Hepatocyte (in vitro differentiated cells): ENCODE measurements at regions not wholly inside any gene's neighbourhood (a gene's known extent, or its start where the extent isn't known, plus 50 kb on each side); places are given as distances from the start of the nearest gene placed in this dataset.

ENCODE experiments used
- DNase-seq: peaks from one replicate; pipeline ENCODE4 v3.0.0-alpha.2; 2016; ENCODE audit warnings: low spot score
- H2AFZ ChIP-seq: fragments of 200-600 bp; sonication (generic); 2 replicates; pipeline ENCODE4 v1.6.0; 2016; ENCODE audit warnings: antibody characterized with exemption, mild to moderate bottlenecking
- H3K27ac ChIP-seq: fragments of 200-600 bp; sonication (generic); 2 replicates; pipeline ENCODE4 v1.5.1; 2016; ENCODE audit warnings: mild to moderate bottlenecking
- H3K27me3 ChIP-seq: fragments of 200-600 bp; sonication (generic); 2 replicates; pipeline ENCODE4 v1.6.1; 2016
- H3K36me3 ChIP-seq: fragments of 200-600 bp; sonication (generic); replicated peaks from 2 replicates; pipeline ENCODE4 v1.5.1; 2016; ENCODE audit warnings: low read depth; ENCODE audit not compliant: insufficient read depth
- H3K4me1 ChIP-seq: fragments of 200-600 bp; sonication (generic); 2 replicates; pipeline ENCODE4 v1.5.1; 2016; ENCODE audit warnings: mild to moderate bottlenecking, moderate library complexity; ENCODE audit not compliant: insufficient read depth
- H3K4me2 ChIP-seq: fragments of 200-600 bp; sonication (generic); 2 replicates; pipeline ENCODE4 v1.6.0; 2016
- H3K4me3 ChIP-seq: fragments of 200-600 bp; sonication (generic); 2 replicates; pipeline ENCODE4 v1.5.1; 2016; ENCODE audit warnings: mild to moderate bottlenecking
- H3K79me2 ChIP-seq: fragments of 200-600 bp; sonication (generic); 2 replicates; pipeline ENCODE4 v1.6.0; 2017; ENCODE audit warnings: mild to moderate bottlenecking
- H3K9me2 ChIP-seq: fragments of 200-600 bp; sonication (generic); replicated peaks from 2 replicates; pipeline ENCODE4 v1.6.0; 2017; ENCODE audit warnings: mild to moderate bottlenecking; ENCODE audit not compliant: insufficient read depth
- H3K9me3 ChIP-seq: fragments of 200-600 bp; sonication (generic); 2 replicates; pipeline ENCODE4 v1.5.1; 2016; ENCODE audit warnings: low read depth, mild to moderate bottlenecking
- H4K20me1 ChIP-seq: fragments of 200-600 bp; sonication (generic); 2 replicates; pipeline ENCODE4 v1.6.0; 2016; ENCODE audit warnings: mild to moderate bottlenecking; ENCODE audit not compliant: insufficient read depth, poor library complexity, severe bottlenecking
- CTCF ChIP-seq: fragments of 200-600 bp; sonication (generic); IDR thresholded peaks from 2 replicates; pipeline ENCODE4 v1.5.1; 2016; ENCODE audit warnings: antibody characterized with exemption, mild to moderate bottlenecking; ENCODE audit not compliant: poor library complexity
- EZH2 ChIP-seq: fragments of 200-600 bp; sonication (generic); IDR thresholded peaks from 2 replicates; pipeline ENCODE4 v1.6.1; 2016; ENCODE audit warnings: antibody characterized with exemption, mild to moderate bottlenecking, borderline replicate concordance
- EZH2phosphoT487 ChIP-seq: fragments of 200-600 bp; sonication (generic); IDR thresholded peaks from one replicate; pipeline ENCODE4 v1.6.1; 2018; ENCODE audit warnings: antibody characterized with exemption, mild to moderate bottlenecking, low read depth, moderate library complexity; ENCODE audit not compliant: unreplicated experiment, severe bottlenecking
- WGBS: methylation state at CpG from one replicate; pipeline ENCODE4 v1.1.6; 2016; ENCODE audit warnings: low lambda C conversion rate; ENCODE audit errors: missing lambda C conversion rate; 5-methylcytosine and 5-hydroxymethylcytosine counted together

DNA sequence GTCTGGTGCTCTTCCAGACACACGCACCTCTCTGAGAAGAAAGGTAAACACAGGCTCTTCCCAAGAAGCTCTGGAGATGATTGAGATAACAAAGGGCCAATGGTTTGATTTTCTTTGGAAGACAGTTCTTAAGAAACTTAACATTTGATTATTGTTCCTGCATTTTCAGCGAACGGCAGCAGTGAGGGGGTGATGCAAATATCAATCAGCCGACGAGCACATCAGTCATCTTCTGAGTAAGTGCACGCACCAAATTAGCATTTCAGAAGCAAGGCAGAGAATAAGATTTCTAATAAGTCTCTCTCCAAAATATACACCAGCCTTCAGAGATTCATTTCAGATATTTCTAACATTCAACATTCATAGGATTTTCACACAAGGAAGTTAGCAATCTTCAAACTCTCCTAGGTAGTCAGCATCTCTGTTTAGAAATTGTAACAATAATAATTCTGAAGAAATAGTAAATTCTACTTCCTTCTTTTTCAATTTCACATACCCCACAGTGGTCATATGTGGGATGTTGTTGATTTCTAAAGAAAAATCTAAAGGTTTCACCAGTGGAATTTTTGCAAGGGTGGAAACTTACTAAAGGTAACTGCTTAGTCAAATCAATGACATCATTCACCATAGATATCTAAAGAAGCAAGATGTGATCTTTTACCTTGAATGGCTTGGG is 250.3 kb downstream of the SEC61B start:
- H3K27ac ChIP-seq = no peak overlapping the region
- TF ChIP-seq EZH2phosphoT487 (no peak), EZH2 (no peak), CTCF (no peak)
- no peak overlapping the region for H3K4me2 ChIP-seq
- WGBS = 43% methylated on average over 6 of the region's 6 CpGs
- no peak for DNase-seq
- H3K9me3 ChIP-seq = no peaks in the 10 kb centered on the region
- no peaks in the 10 kb centered on the region for H3K36me3 ChIP-seq
- no peaks in the 10 kb centered on the region for H3K27me3 ChIP-seq
- no peak overlapping the region for H2AFZ ChIP-seq
- no peaks in the 10 kb centered on the region for H4K20me1 ChIP-seq
- no peaks in the 10 kb centered on the region for H3K9me2 ChIP-seq
- no peak overlapping the region for H3K4me3 ChIP-seq
- no peaks in the 10 kb centered on the region for H3K79me2 ChIP-seq
- no peaks in the 10 kb centered on the region for H3K4me1 ChIP-seq

- H3K79me2 ChIP-seq = no peaks in the 10 kb centered on the region
- no peaks in the 10 kb centered on the region for H3K36me3 ChIP-seq
- no peak overlapping the region for H3K4me3 ChIP-seq
- H3K4me1 ChIP-seq = no peaks in the 10 kb centered on the region
- H4K20me1 ChIP-seq = no peaks in the 10 kb centered on the region
- H3K27ac ChIP-seq = no peak overlapping the region
- H3K9me3 ChIP-seq = no peaks in the 10 kb centered on the region
- no peak overlapping the region for H3K4me2 ChIP-seq
- 69% methylated on average over 1 of the region's 1 CpG for WGBS
- TF ChIP-seq CTCF = no peak
- no peak for TF ChIP-seq EZH2
- TF ChIP-seq EZH2phosphoT487 = no peak
- no peak overlapping the region for H2AFZ ChIP-seq
- no peak for DNase-seq
- H3K27me3 ChIP-seq = no peaks in the 10 kb centered on the region
- H3K9me2 ChIP-seq = no peaks in the 10 kb centered on the region
Observed at GRCh38 chr9:99472916-99473245, 250.8 kb downstream of the SEC61B start.

- Histone ChIP-seq H3K4me1 (no peaks in the 10 kb centered on the region), H3K27me3 (no peaks in the 10 kb centered on the region), H4K20me1 (no peaks in the 10 kb centered on the region), H3K4me2 (no peak overlapping the region), H3K27ac (no peak overlapping the region), H3K9me2 (no peaks in the 10 kb centered on the region), H3K79me2 (no peaks in the 10 kb centered on the region), H3K36me3 (no peaks in the 10 kb centered on the region), H3K9me3 (no peaks in the 10 kb centered on the region), H2AFZ (no peak overlapping the region), H3K4me3 (no peak overlapping the region)
- DNase-seq = no peak
- TF ChIP-seq CTCF = no peak
- no peak for TF ChIP-seq EZH2phosphoT487
- TF ChIP-seq EZH2 = no peak
Observed at GRCh38 chr9:99474186-99474585, 252.1 kb downstream of the SEC61B start.
